Nephron (organoid): ENCODE measurements at regions not wholly inside any gene's neighbourhood (a gene's known extent, or its start where the extent isn't known, plus 50 kb on each side); places are given as distances from the start of the nearest gene placed in this dataset.

ENCODE experiments used
- H3K27ac Mint-ChIP-seq, 3 experiments: 2 replicates each; pipeline ENCODE4 v1.8.0; 2020; ENCODE audit warnings: mixed read lengths in 3 of 3, mild to moderate bottlenecking in 2 of 3, moderate library complexity in 1 of 3
- H3K27me3 Mint-ChIP-seq: 2 replicates; pipeline ENCODE4 v1.8.0; 2021; ENCODE audit warnings: low read depth, mild to moderate bottlenecking, moderate library complexity, mixed read lengths
- H3K36me3 Mint-ChIP-seq: 2 replicates; pipeline ENCODE4 v1.8.0; 2020; ENCODE audit warnings: low read depth, mixed read lengths
- H3K4me1 Mint-ChIP-seq: 2 replicates; pipeline ENCODE4 v1.8.0; 2020; ENCODE audit warnings: mixed read lengths
- H3K4me3 Mint-ChIP-seq, 3 experiments: 2 replicates each; pipeline ENCODE4 v1.8.0; 2020; ENCODE audit warnings: mild to moderate bottlenecking in 3 of 3, mixed read lengths in 3 of 3, moderate library complexity in 2 of 3
- H3K9me3 Mint-ChIP-seq: 2 replicates; pipeline ENCODE4 v1.8.0; 2020; ENCODE audit warnings: mixed read lengths
- CTCF ChIP-seq, 3 experiments: fragments of 200-600 bp; sonication (generic); IDR thresholded peaks; one replicate each; pipeline ENCODE4 v1.5.0; 2021; ENCODE audit warnings: antibody characterized with exemption in 3 of 3; ENCODE audit not compliant: unreplicated experiment in 3 of 3

GRCh38 chr1:157442065-157442464 lies 110.2 kb downstream of the FCRL5 start:
- Mint-ChIP-seq H3K27ac (peak overlapping the region; percentile 88 to 94 (median 90)), H3K4me1 (peaks cover 26% of the 10 kb centered on the region), H3K27me3 (peaks cover 5% of the 10 kb centered on the region), H3K9me3 (no peaks in the 10 kb centered on the region), H3K4me3 (no peak overlapping the region), H3K36me3 (no peaks in the 10 kb centered on the region)
- no peak for TF ChIP-seq CTCF (IDR thresholded peaks at IDR 0.05; ENCODE audit: unreplicated experiment in 3 of 3)

- Mint-ChIP-seq H3K27me3 (peaks cover 10% of the 10 kb centered on the region), H3K4me3 (no peak overlapping the region), H3K36me3 (no peaks in the 10 kb centered on the region), H3K27ac (peak overlapping the region in 2 of 3 experiments; percentile 50 to 79), H3K9me3 (no peaks in the 10 kb centered on the region), H3K4me1 (peaks cover 26% of the 10 kb centered on the region)
- no peak for TF ChIP-seq CTCF (IDR thresholded peaks at IDR 0.05; ENCODE audit: unreplicated experiment in 3 of 3)
These were observed 112.9 kb downstream of the FCRL5 start for GRCh38 chr1:157439302-157439954.

- Mint-ChIP-seq H3K27me3 (peaks cover 14% of the 10 kb centered on the region), H3K4me3 (no peak overlapping the region), H3K27ac (peak overlapping the region in 2 of 3 experiments; percentile 50 to 79), H3K36me3 (no peaks in the 10 kb centered on the region), H3K9me3 (no peaks in the 10 kb centered on the region), H3K4me1 (peaks cover 26% of the 10 kb centered on the region)
- TF ChIP-seq CTCF (IDR thresholded peaks at IDR 0.05; ENCODE audit: unreplicated experiment in 3 of 3) = no peak
These were observed 113.7 kb downstream of the FCRL5 start for GRCh38 chr1:157438613-157439012.

- Mint-ChIP-seq H3K4me1 (peaks cover 26% of the 10 kb centered on the region), H3K27me3 (peaks cover 16% of the 10 kb centered on the region), H3K36me3 (no peaks in the 10 kb centered on the region), H3K27ac (peak overlapping the region in 2 of 3 experiments; percentile 18 to 79), H3K9me3 (no peaks in the 10 kb centered on the region), H3K4me3 (no peak overlapping the region)
- TF ChIP-seq CTCF (IDR thresholded peaks at IDR 0.05; ENCODE audit: unreplicated experiment in 3 of 3) = no peak
These were observed 114.2 kb downstream of the FCRL5 start for GRCh38 chr1:157438146-157438545.

- Mint-ChIP-seq H3K9me3 (no peaks in the 10 kb centered on the region), H3K27me3 (peaks cover 13% of the 10 kb centered on the region), H3K27ac (no peak overlapping the region), H3K4me3 (no peak overlapping the region), H3K36me3 (no peaks in the 10 kb centered on the region), H3K4me1 (peaks cover 24% of the 10 kb centered on the region)
- no peak for TF ChIP-seq CTCF (IDR thresholded peaks at IDR 0.05; ENCODE audit: unreplicated experiment in 3 of 3)
These were observed 115.0 kb downstream of the FCRL5 start for GRCh38 chr1:157437296-157437695.

- H3K36me3 Mint-ChIP-seq = no peaks in the 10 kb centered on the region
- no peaks in the 10 kb centered on the region for H3K9me3 Mint-ChIP-seq
- no peaks in the 10 kb centered on the region for H3K4me1 Mint-ChIP-seq
- no peak for TF ChIP-seq CTCF (IDR thresholded peaks at IDR 0.05; ENCODE audit: unreplicated experiment in 3 of 3)
- H3K27ac Mint-ChIP-seq = no peak overlapping the region
- H3K4me3 Mint-ChIP-seq = no peak overlapping the region
- peaks cover 16% of the 10 kb centered on the region for H3K27me3 Mint-ChIP-seq
These were observed 120.6 kb downstream of the FCRL5 start for GRCh38 chr1:157431751-157432150.
